Type B pancreatic cell (in vitro differentiated cells): ENCODE measurements at regions not wholly inside any gene's neighbourhood (a gene's known extent, or its start where the extent isn't known, plus 50 kb on each side); places are given as distances from the start of the nearest gene placed in this dataset.

Experiments used
- DNase-seq: peaks from one replicate; pipeline ENCODE4 v3.0.0; 2021; ENCODE audit warnings: mixed read lengths; ENCODE audit not compliant: unreplicated experiment; ENCODE audit errors: extremely low spot score
- H3K27ac Mint-ChIP-seq: 2 replicates; pipeline ENCODE4 v1.8.0; 2021; ENCODE audit warnings: mild to moderate bottlenecking, mixed read lengths
- H3K27me3 Mint-ChIP-seq: 2 replicates; pipeline ENCODE4 v1.8.0; 2021; ENCODE audit warnings: mixed read lengths
- H3K36me3 Mint-ChIP-seq: 2 replicates; pipeline ENCODE4 v1.8.0; 2021; ENCODE audit warnings: mixed read lengths
- H3K4me1 Mint-ChIP-seq: one replicate; pipeline ENCODE4 v1.8.0; 2021; ENCODE audit warnings: mixed read lengths; ENCODE audit not compliant: unreplicated experiment
- H3K4me3 Mint-ChIP-seq: 2 replicates; pipeline ENCODE4 v1.8.0; 2021; ENCODE audit warnings: mild to moderate bottlenecking, mixed read lengths
- H3K9me3 Mint-ChIP-seq: 2 replicates; pipeline ENCODE4 v1.8.0; 2021; ENCODE audit warnings: mixed read lengths
- TF ChIP-seq, protein P1 (sequence below): fragments of 200-600 bp; sonication (generic); conservative IDR thresholded peaks from 2 replicates; pipeline ENCODE4 v1.5.0; 2021; ENCODE audit warnings: antibody characterized with exemption, mild to moderate bottlenecking

DNA sequence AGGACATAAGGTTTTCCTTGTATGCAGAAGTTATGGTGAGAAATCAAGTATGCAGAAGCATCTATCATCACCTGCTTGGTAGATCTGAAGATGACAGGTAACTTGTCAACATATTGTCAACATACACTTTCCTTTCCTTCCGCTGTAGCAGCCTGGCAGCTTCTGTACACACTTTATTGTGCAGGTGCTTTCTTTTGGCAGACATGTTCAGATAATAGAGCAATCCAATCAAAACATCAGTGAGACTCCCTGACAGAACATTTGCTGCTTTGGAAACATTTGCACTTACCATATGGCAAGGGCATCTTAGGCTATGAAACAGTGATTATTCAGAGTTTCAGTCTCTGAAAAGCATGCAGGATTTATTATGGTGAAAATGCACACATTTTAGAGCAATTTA is 161.1 kb upstream of the CDH12 start:
- Mint-ChIP-seq H3K27me3 (no peaks in the 10 kb centered on the region), H3K4me1 (no peaks in the 10 kb centered on the region), H3K4me3 (no peak overlapping the region), H3K9me3 (no peaks in the 10 kb centered on the region), H3K27ac (no peak overlapping the region), H3K36me3 (no peaks in the 10 kb centered on the region)
- TF ChIP-seq, protein P1, sequence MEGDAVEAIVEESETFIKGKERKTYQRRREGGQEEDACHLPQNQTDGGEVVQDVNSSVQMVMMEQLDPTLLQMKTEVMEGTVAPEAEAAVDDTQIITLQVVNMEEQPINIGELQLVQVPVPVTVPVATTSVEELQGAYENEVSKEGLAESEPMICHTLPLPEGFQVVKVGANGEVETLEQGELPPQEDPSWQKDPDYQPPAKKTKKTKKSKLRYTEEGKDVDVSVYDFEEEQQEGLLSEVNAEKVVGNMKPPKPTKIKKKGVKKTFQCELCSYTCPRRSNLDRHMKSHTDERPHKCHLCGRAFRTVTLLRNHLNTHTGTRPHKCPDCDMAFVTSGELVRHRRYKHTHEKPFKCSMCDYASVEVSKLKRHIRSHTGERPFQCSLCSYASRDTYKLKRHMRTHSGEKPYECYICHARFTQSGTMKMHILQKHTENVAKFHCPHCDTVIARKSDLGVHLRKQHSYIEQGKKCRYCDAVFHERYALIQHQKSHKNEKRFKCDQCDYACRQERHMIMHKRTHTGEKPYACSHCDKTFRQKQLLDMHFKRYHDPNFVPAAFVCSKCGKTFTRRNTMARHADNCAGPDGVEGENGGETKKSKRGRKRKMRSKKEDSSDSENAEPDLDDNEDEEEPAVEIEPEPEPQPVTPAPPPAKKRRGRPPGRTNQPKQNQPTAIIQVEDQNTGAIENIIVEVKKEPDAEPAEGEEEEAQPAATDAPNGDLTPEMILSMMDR: no peak
- DNase-seq: no peak

DNA sequence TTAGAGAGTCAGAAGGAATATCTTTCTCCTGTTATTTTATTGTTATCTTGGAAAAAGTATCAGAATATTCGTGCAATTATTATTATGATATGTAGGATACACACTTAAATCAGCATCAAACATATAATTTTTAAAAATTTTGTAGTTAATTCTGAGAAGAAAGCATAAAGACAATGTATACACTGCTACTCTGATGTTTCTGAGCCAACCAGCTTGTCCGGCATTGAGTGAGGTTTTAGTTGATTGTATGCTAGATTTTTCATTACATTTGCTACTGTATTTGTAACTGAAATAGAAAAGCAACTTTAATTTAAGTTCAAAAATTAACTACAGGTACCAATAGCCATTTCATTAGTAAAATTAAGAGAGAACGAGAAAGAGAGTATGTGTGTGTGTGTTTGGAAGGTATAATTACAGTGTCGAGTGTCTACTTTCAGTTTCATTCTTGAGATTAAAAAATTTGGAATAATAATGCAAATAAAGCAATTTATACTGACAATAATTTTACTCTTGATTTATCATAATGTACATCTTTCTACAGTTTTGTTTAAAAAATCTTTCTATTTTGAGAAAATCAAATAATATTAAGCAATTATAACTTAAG is 160.4 kb upstream of the CDH12 start:
- DNase-seq: no peak
- Mint-ChIP-seq H3K36me3 (no peaks in the 10 kb centered on the region), H3K4me3 (no peak overlapping the region), H3K9me3 (no peaks in the 10 kb centered on the region), H3K4me1 (no peaks in the 10 kb centered on the region), H3K27me3 (no peaks in the 10 kb centered on the region), H3K27ac (no peak overlapping the region)
- TF ChIP-seq, protein P1: no peak

DNA sequence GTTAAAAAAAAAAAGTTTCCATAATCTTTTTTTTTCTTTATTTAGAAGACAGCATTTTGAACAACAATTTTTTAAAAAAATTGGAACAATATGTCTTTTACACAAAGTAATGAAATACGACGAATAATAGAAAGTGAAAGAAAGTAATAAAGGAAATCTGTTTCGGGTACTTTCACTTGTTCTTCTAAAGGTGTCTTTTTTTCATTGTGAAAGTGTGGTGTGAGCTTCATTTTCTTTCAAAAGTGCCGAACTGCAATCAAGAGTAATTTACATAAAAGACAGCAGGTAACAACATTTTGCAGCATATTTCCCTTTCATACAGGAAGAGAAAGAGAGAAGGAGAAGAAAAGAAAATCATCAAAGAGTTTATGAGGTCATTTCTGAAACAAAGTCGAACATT is 159.7 kb upstream of the CDH12 start:
- Mint-ChIP-seq H3K9me3 (no peaks in the 10 kb centered on the region), H3K4me1 (no peaks in the 10 kb centered on the region), H3K27me3 (no peaks in the 10 kb centered on the region), H3K4me3 (no peak overlapping the region), H3K27ac (no peak overlapping the region), H3K36me3 (no peaks in the 10 kb centered on the region)
- no peak for DNase-seq
- TF ChIP-seq, protein P1: no peak

DNA sequence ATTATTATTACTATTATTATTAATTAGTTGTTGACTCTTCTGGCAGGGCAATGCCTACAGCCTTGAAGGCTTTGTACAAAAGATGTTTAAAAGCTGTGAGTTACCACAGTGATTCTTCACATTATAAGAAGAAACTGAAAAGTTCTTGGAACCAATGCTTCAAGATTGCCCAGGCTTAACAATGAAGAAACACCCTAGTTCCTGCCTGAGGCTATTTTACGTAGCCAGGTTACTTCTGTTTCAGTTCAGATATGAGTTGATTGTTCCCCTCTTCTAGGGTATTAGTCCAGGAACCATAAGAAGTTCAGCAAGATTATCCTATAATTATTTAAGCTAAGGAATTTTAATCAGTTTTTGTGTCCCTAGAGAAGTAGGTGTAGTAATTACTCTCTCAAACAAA is 154.6 kb upstream of the CDH12 start:
- TF ChIP-seq, protein P1: no peak
- Mint-ChIP-seq H3K4me1 (no peaks in the 10 kb centered on the region), H3K36me3 (no peaks in the 10 kb centered on the region), H3K27ac (no peak overlapping the region), H3K27me3 (no peaks in the 10 kb centered on the region), H3K9me3 (no peaks in the 10 kb centered on the region), H3K4me3 (no peak overlapping the region)
- DNase-seq: no peak

DNA sequence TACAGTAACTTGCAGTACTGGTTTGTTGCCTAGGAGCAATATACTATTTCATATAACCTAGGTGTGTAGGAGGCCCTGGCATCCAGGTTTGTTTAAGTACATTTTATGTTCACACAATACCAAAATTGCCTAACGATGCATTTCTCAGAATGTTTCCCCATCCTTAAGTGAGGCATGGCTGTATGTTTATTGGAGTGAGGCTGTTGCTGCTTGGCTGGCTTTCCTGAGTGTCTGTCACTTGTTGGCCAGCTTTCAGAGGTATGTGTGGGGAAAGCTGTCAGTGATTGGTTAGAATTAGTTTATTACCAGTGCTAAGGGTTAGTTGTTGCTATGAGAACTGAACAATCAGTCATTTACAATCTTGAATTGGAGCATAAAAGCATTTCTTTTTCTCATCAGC is 154.1 kb upstream of the CDH12 start:
- H3K27ac Mint-ChIP-seq: no peak overlapping the region
- DNase-seq: no peak
- no peak overlapping the region for H3K4me3 Mint-ChIP-seq
- no peaks in the 10 kb centered on the region for H3K9me3 Mint-ChIP-seq
- H3K27me3 Mint-ChIP-seq: no peaks in the 10 kb centered on the region
- no peaks in the 10 kb centered on the region for H3K36me3 Mint-ChIP-seq
- H3K4me1 Mint-ChIP-seq: no peaks in the 10 kb centered on the region
- TF ChIP-seq, protein P1: no peak

DNA sequence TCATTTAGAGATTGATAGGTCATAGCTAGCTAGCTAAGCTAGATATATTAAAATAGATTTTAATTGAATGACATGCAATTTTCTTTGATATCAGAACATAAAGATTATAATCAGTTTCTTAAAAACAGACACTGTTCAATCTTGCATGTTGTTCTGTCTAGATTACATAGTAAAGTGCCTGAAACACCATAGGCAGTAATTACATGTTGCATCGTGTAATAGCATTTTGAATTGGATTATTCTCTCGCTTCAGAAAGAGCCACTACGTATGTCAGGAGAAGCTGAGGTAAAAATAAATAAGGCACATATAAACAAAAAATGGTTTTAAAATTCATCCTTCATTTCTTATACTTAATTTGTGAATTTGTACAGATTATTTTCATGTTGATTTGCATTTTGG is 148.0 kb upstream of the CDH12 start:
- TF ChIP-seq, protein P1: no peak
- Mint-ChIP-seq H3K4me3 (no peak overlapping the region), H3K9me3 (no peaks in the 10 kb centered on the region), H3K4me1 (no peaks in the 10 kb centered on the region), H3K27ac (no peak overlapping the region), H3K36me3 (no peaks in the 10 kb centered on the region), H3K27me3 (no peaks in the 10 kb centered on the region)
- DNase-seq: no peak
